IMR-90 (cell line): ENCODE measurements at regions not wholly inside any gene's neighbourhood (a gene's known extent, or its start where the extent isn't known, plus 50 kb on each side); places are given as distances from the start of the nearest gene placed in this dataset.

ENCODE experiments used
- ATAC-seq: fragments of 200-7000 bp; cut with Tn5 transposase; 2 replicates; pipeline ENCODE4 v1.9.1; 2020; ENCODE audit warnings: low read depth, mild to moderate bottlenecking, moderate library complexity
- BruUV-seq: library from RNA; stranded (reverse); fragments of 400-500 nt; replicated peaks from 2 replicates; lab custom pipeline; 2021; lab: Mats Ljungman, UMichigan
- CTCF ChIA-PET: fragments of 300-600 bp; formaldehyde crosslinking; extraction: SDS; loops from one replicate; lab custom pipeline; 2021; ENCODE audit warnings: antibody characterized with exemption; lab: Yijun Ruan, JAX
- POLR2A ChIA-PET: fragments of 300-600 bp; sonication (Branson Sonifier 250); formaldehyde crosslinking; loops from one replicate; lab custom pipeline; 2022; ENCODE audit warnings: antibody characterized with exemption; ENCODE audit not compliant: unreplicated experiment; lab: Charles Lee
- DNase-seq: peaks from one replicate; pipeline ENCODE4 v3.0.0; 2013
- H2AFZ ChIP-seq: replicated peaks from 2 replicates; pipeline ENCODE3; 2013; ENCODE audit warnings: low read length, mild to moderate bottlenecking; ENCODE audit not compliant: poor library complexity
- H2AK5ac ChIP-seq: 2 replicates; pipeline ENCODE4 v1.6.1; 2013; ENCODE audit warnings: low read depth, low read length, inconsistent platforms
- H2AK9ac ChIP-seq: replicated peaks from 2 replicates; pipeline ENCODE3; 2013; ENCODE audit warnings: mild to moderate bottlenecking, low read depth, low read length, moderate library complexity; ENCODE audit not compliant: poor library complexity
- H2BK120ac ChIP-seq: 2 replicates; pipeline ENCODE4 v1.6.1; 2013; ENCODE audit warnings: low read depth, low read length, inconsistent platforms
- H2BK15ac ChIP-seq: 3 replicates; pipeline ENCODE4 v1.6.1; 2013; ENCODE audit warnings: low read depth, low read length, inconsistent platforms
- H2BK20ac ChIP-seq: 2 replicates; pipeline ENCODE4 v1.6.1; 2013; ENCODE audit warnings: low read depth, mild to moderate bottlenecking, inconsistent platforms, low read length, moderate library complexity
- H2BK5ac ChIP-seq: 2 replicates; pipeline ENCODE4 v1.6.1; 2013; ENCODE audit warnings: mild to moderate bottlenecking, low read depth, low read length, inconsistent platforms; ENCODE audit not compliant: poor library complexity, severe bottlenecking
- H3K14ac ChIP-seq: replicated peaks from 2 replicates; pipeline ENCODE4 v1.6.1; 2013; ENCODE audit warnings: low read depth, low read length, inconsistent platforms
- H3K18ac ChIP-seq: 2 replicates; pipeline ENCODE4 v1.6.1; 2013; ENCODE audit warnings: low read depth, low read length, control low read depth
- H3K23ac ChIP-seq: 2 replicates; pipeline ENCODE4 v1.6.1; 2013; ENCODE audit warnings: low read depth, low read length, inconsistent platforms
- H3K27ac ChIP-seq: 2 replicates; pipeline ENCODE4 v1.5.1; 2013; ENCODE audit warnings: mild to moderate bottlenecking, control low read depth, low read length; ENCODE audit not compliant: insufficient read depth
- H3K27me3 ChIP-seq: 2 replicates; pipeline ENCODE4 v1.6.1; 2013; ENCODE audit warnings: low read length; ENCODE audit not compliant: control insufficient read depth, insufficient read depth
- H3K36me3 ChIP-seq: 2 replicates; pipeline ENCODE4 v1.6.1; 2013; ENCODE audit warnings: low read length, mixed read lengths; ENCODE audit not compliant: control insufficient read depth, insufficient read depth
- H3K4ac ChIP-seq: 2 replicates; pipeline ENCODE4 v1.6.1; 2013; ENCODE audit warnings: low read depth, low read length, inconsistent platforms
- H3K4me1 ChIP-seq: 2 replicates; pipeline ENCODE4 v1.6.1; 2013; ENCODE audit warnings: low read length, mixed read lengths; ENCODE audit not compliant: control insufficient read depth, insufficient read depth
- H3K4me2 ChIP-seq: 2 replicates; pipeline ENCODE4 v1.6.1; 2013; ENCODE audit warnings: low read depth, mild to moderate bottlenecking, control low read depth, low read length, moderate library complexity
- H3K4me3 ChIP-seq: 2 replicates; pipeline ENCODE4 v1.5.1; 2013; ENCODE audit warnings: low read depth, mild to moderate bottlenecking, control low read depth, low read length, moderate library complexity; ENCODE audit not compliant: insufficient read depth
- H3K56ac ChIP-seq: 2 replicates; pipeline ENCODE4 v1.6.1; 2013; ENCODE audit warnings: low read length, inconsistent platforms; ENCODE audit not compliant: insufficient read depth; ENCODE audit errors: extremely low read depth
- H3K79me1 ChIP-seq, 2 experiments: 2 replicates each; pipeline ENCODE4 v1.6.1; 2013; ENCODE audit warnings: low read length in 2 of 2, inconsistent platforms in 1 of 2, low read depth in 1 of 2
- H3K9ac ChIP-seq: 2 replicates; pipeline ENCODE4 v1.6.1; 2013; ENCODE audit warnings: low read depth, low read length, control low read depth
- H3K9me1 ChIP-seq: 2 replicates; pipeline ENCODE4 v1.6.1; 2013; ENCODE audit warnings: low read length, inconsistent platforms; ENCODE audit not compliant: insufficient read depth
- H3K9me3 ChIP-seq: 2 replicates; pipeline ENCODE4 v1.6.1; 2013; ENCODE audit warnings: low read length; ENCODE audit not compliant: control insufficient read depth, insufficient read depth
- H4K20me1 ChIP-seq: 2 replicates; pipeline ENCODE4 v1.6.1; 2013; ENCODE audit warnings: low read length, inconsistent platforms; ENCODE audit not compliant: insufficient read depth
- H4K5ac ChIP-seq: 2 replicates; pipeline ENCODE4 v1.6.1; 2013; ENCODE audit warnings: mild to moderate bottlenecking, low read depth, low read length, control low read depth
- H4K8ac ChIP-seq, 2 experiments: 2 replicates each; pipeline ENCODE4 v1.6.1; 2013; ENCODE audit warnings: low read depth in 2 of 2, low read length in 2 of 2, control low read depth in 1 of 2, inconsistent platforms in 1 of 2
- H4K91ac ChIP-seq: 2 replicates; pipeline ENCODE4 v1.6.1; 2013; ENCODE audit warnings: low read depth, low read length, inconsistent platforms; ENCODE audit not compliant: insufficient read depth
- CEBPB ChIP-seq: IDR thresholded peaks from 2 replicates; pipeline ENCODE4 v1.6.1; 2012; ENCODE audit warnings: low read depth, low read length, improper control_type of control experiment
- CHD1 ChIP-seq: IDR thresholded peaks from 2 replicates; pipeline ENCODE4 v1.6.1; 2012; ENCODE audit warnings: low read depth, low read length, improper control_type of control experiment
- MAFK ChIP-seq: IDR thresholded peaks from 2 replicates; pipeline ENCODE4 v1.6.1; 2012; ENCODE audit warnings: low read depth, low read length, improper control_type of control experiment
- MAZ ChIP-seq: IDR thresholded peaks from 2 replicates; pipeline ENCODE4 v1.6.1; 2012; ENCODE audit warnings: low read depth, mild to moderate bottlenecking, low read length, improper control_type of control experiment, moderate library complexity, borderline replicate concordance
- POLR2A ChIP-seq: IDR thresholded peaks from 2 replicates; pipeline ENCODE4 v1.6.1; 2012; ENCODE audit warnings: mild to moderate bottlenecking, low read depth, low read length
- RCOR1 ChIP-seq: IDR thresholded peaks from 2 replicates; pipeline ENCODE4 v1.6.1; 2012; ENCODE audit warnings: mild to moderate bottlenecking, low read length, improper control_type of control experiment; ENCODE audit not compliant: insufficient replicate concordance
- SMC3 ChIP-seq: fragments of 150-350 bp; IDR thresholded peaks from 2 replicates; pipeline ENCODE4 v1.6.1; 2016; ENCODE audit warnings: low read depth, mild to moderate bottlenecking, antibody characterized with exemption, low read length, moderate library complexity
- WGBS, 2 experiments: methylation state at CpG; one replicate each; pipeline versions ENCODE4 v1.1.5 to v1.1.7; 2013; ENCODE audit warnings: missing lambda C conversion rate in 2 of 2; ENCODE audit not compliant: insufficient read length in 1 of 2; ENCODE audit errors: extremely low coverage in 2 of 2; 5-methylcytosine and 5-hydroxymethylcytosine counted together
- dilution Hi-C: fragments of 300-500 bp; cut with HindIII; formaldehyde crosslinking; loops from one replicate; pipeline ENCODE4 v1.14.3; 2018; ENCODE audit warnings: low sequenced_read_pairs; ENCODE audit not compliant: unreplicated experiment
- in situ Hi-C: fragments of 300-500 bp; cut with MboI; formaldehyde crosslinking; loops from 3 replicates; pipeline ENCODE4 v1.14.3; 2019; ENCODE audit warnings: low sequenced_read_pairs, inconsistent platforms, mixed read lengths
- intact Hi-C: fragments of 100-400 bp; cut with micrococcal nuclease; formaldehyde crosslinking; loops from 2 replicates; pipeline ENCODE4 v1.10.0; 2022

DNA sequence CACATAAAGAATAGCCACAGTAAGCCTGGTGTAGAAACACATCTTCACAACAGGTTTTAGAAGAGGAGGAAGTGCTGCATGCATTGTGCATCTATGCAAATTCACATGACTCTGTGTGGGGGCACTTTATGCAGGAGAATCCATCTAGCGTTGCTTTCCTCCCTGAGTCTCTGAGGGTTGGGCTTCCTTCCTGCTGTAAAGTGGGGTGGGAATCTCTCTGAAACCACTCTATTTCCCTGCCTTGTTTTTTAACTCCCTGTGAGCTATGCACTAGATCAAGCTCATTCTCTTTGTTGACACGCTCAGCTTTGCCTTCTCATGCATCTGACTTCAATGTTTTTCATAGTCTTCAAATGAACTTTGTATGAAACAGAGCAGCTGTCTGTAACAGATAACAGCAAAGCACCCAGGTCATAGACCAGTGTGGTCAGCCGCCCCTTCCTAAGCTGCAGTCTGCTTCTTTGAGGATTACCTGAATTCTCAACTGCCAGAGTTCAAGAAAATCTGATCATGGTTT is 102.7 kb upstream of the DPH5 start:
- Histone ChIP-seq H2BK120ac (no peak overlapping the region), H2AK5ac (no peak overlapping the region), H3K23ac (no peak overlapping the region), H3K79me1 (no peaks in the 10 kb centered on the region), H2BK5ac (no peak overlapping the region), H3K9me3 (no peaks in the 10 kb centered on the region), H2BK15ac (no peak overlapping the region), H2AFZ (no peak overlapping the region), H2AK9ac (no peak overlapping the region), H3K14ac (no peak overlapping the region), H3K9me1 (no peaks in the 10 kb centered on the region), H4K91ac (no peak overlapping the region), H4K20me1 (no peaks in the 10 kb centered on the region), H3K4me3 (no peak overlapping the region), H3K4ac (no peak overlapping the region), H4K8ac (no peak overlapping the region), H3K4me2 (no peak overlapping the region), H2BK20ac (no peak overlapping the region), H4K5ac (no peak overlapping the region), H3K4me1 (no peaks in the 10 kb centered on the region), H3K27ac (no peak overlapping the region), H3K36me3 (no peaks in the 10 kb centered on the region), H3K27me3 (no peaks in the 10 kb centered on the region; the same call in 1 of the 2 replicates), H3K9ac (no peak overlapping the region), H3K56ac (no peak overlapping the region), H3K18ac (no peak overlapping the region)
- no peak for TF ChIP-seq MAZ
- TF ChIP-seq RCOR1, result no peak
- no peak for TF ChIP-seq POLR2A
- TF ChIP-seq MAFK, result no peak
- TF ChIP-seq SMC3, result no peak
- TF ChIP-seq CEBPB, result no peak
- TF ChIP-seq CHD1, result no peak
- WGBS, 2 experiments, result 49% methylated on average over 2 of the region's 3 CpGs; no CpG with 5 or more reads in 1 of the 2 experiments
- CTCF ChIA-PET, result interaction anchor here (0.6 kb wide), 1 partner anchor 1561 kb away, joined by 3 read pairs; no protein-coding TSS in a partner anchor
- DNase-seq, result no peak
- no peak for ATAC-seq
- in situ Hi-C loops, result no loop called here
- POLR2A ChIA-PET, result no interaction called here
- intact Hi-C loops, result no loop called here
- dilution Hi-C loops, result no loop called here
- BruUV-seq, result no TSS peak
